EL (cell line): ENCODE measurements at regions not wholly inside any gene's neighbourhood (a gene's known extent, or its start where the extent isn't known, plus 50 kb on each side); places are given as distances from the start of the nearest gene placed in this dataset.

Experiments
- DNase-seq: peaks from one replicate; pipeline ENCODE4 v3.0.0-alpha.2; 2016

DNA sequence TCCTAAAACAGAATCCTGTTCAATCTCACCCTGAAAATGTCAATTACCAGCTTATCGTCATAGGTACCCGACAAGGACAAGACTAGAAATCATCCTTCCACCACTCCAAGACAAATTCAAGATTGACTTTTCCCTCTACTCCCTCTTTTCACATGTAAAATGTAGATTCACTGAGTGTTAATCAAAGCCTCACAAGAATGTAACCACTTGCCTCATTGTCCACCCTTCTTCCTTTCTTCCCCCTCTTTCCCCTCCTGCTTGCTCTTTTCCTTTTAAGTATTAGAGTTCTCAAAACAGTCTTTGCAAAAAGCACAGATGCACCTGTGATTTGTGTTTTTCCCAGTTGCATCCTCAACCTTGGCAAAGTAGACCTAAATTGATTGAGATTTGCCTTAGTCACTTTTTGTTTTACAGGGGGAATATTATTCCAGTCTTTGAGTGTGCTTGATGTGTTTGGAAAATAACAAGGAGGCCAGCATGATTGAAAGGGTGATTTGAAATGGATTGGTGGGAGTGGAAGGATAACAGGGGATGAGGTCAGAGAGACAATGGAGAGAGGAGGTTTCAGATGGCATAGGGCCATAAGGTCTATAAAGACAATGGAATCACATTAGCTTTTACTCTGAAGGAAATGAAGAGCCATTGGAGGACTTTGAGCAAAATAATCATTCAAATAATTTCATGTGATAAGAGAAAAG is 231.3 kb upstream of the TYRP1 start:
- no peak for DNase-seq

DNA sequence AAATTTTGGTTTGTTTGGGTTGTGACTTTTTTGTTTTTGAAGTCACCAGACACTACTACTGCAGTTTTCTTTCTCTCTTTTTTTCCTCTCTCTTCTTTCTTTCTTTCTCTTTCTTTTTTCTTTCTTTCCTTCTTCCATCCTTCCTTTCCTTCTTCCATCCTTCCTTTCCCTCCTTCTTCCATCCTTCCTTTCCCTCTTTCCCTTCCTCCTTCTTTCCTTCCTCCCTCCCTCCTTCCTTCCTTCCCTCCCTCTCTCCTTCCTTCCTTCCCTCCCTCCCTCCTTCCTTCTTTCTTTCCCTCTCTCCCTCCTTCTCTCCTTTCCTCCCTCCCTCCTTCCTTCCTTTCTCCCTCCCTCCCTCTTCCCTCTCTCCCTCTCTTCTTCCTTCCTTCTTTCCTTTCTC is 230.3 kb upstream of the TYRP1 start:
- DNase-seq = no peak

DNA sequence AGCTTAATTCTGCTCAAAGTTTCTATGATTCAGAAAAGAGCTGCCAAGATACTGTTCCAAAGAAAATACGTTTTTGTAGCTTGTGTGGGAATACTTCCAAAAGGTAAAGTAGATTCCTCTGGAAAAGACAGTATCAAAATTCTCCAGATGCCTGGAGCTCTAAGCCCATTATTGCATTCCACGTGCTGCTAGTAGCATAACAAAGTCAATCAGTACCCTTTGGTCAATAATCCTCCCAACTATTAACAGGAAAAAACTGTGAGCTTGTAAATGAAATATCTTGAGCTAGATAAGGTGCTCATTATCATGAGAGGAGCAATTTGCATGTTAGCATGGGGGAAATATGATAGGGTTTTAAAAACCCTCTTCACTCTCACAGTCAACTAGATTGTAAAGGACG is 229.5 kb upstream of the TYRP1 start:
- DNase-seq = no peak

DNA sequence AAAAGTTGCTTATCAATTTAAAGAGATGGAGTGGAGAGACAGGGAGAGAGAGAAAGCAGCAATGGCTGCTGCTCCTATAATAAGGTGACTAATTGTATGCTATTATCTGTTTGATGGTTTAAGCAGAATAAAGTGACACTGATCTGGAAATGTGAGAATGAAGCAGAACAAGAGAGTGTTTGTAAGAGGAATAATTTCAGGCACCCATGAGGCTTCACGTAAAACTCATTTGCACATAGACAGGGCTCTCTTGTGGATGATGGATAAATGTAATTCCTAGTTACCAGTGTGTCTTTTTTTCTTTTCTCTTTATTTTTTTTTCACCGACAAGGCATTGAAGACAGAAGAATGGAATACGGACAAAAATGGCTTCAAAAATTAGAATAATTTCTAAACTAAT is 228.8 kb upstream of the TYRP1 start:
- no peak for DNase-seq

DNA sequence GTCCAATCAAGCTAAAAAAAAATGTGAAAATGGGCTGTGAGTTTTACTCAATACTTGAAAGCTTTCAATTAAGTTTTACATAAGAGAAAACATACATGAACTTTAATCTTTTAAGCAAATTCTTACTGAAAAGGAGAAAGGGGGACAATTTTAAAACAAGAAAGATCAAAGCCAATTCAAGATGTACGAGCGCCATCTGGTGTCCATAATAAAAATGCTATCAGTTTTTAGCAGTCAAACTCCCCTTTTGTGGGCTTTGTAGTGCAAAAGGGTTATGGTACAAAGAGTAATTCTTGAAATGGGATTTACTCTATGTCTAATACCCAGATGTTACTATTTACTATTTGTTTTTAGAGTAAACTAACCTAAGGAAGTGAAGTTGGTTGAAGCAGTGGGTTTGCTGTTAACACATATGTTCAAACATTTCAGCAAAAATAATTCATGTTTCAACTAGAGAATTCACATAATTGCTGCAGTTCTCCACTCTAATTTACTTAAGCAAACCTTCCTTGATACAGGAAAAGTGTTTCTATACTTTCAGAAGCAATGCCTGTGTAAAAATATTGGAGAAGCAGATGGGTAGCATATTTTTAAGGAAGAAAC is 228.2 kb upstream of the TYRP1 start:
- peak; percentile 4 for DNase-seq

- DNase-seq = no peak
These were observed 224.1 kb upstream of the TYRP1 start for GRCh38 chr9:12469084-12469483.

- no peak for DNase-seq
These were observed 198.8 kb upstream of the TYRP1 start for GRCh38 chr9:12494411-12494810.

DNA sequence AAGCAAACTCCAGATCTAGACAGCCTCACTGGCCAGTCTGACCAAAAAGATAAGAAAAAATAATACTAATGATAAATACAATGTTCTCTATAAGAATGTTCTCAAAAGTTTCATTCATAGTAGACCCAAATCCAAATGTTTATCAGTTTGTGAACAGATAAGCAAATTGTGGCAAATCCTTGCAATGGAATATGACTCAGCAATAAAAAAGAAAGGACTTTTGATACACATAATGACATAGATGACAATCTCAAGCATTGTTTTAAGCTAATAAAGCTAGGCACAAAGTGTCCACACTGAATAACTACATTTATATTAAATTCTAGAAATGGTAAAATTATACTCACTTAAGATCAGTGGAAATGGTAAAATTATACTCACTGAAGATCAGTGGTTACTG is 195.4 kb upstream of the TYRP1 start:
- no peak for DNase-seq

DNA sequence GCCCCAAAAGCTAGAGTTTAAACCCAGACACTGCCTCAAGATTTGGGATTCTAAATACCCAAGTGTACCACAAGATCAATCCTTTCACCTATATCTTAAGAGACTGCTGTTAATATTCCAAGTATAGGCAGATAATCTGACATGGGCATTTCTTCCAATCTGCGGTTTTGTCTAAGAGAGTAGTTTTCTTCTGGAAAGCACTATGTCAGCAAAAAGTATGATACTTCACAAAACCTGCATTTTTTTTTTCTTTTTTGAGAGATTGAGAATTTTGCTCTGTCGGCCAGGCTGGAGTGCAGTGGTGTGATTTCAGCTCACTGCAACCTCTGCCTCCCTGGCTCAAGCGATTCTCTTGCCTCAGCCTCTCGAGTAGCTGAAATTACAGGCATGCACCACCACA is 190.7 kb upstream of the TYRP1 start:
- DNase-seq = no peak

DNA sequence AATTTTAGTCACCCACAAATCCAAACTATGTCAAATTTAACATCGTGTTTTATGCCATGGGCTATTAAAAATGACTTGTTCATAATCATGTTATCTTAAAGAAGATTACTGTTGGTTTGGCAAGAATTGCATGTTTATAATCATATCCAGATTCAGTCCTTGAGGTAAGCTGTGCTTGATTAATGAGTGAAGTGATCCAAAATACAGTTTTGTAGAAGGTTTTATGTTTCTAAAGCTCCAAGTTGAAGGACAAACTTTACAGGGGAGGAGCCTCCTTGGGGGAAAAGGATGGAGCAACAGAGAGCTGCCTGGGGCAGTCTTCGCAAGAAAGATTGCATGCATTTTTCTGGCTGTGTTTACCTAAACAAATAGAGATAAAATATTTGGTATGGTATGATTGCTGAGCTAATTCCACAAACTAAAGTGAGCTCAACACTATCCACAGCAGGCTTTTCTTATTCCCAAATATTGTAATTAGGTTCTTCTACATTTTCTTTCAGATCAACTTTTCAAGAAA is 189.5 kb upstream of the TYRP1 start:
- no peak for DNase-seq

GRCh38 chr9:12510551-12510950 is 182.6 kb upstream of the TYRP1 start:
- DNase-seq = no peak

DNA sequence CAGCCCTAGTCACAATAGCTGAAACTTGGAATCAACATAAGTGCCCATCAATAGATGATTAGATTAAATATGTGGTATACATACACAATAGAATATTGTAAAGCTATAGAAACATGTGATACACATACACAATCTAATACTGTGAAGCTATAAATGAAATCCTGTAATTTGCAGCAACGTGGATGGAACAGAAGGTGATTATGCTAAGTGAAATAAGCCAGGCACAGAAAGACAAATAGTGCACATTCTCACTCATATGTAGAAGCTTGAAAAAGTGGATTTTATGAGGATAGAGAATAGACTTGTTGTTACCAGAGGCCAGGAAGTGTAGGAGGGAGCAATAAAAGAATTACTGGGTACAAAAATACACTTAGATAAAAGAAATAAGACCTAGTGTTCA is 181.5 kb upstream of the TYRP1 start:
- DNase-seq = no peak

DNA sequence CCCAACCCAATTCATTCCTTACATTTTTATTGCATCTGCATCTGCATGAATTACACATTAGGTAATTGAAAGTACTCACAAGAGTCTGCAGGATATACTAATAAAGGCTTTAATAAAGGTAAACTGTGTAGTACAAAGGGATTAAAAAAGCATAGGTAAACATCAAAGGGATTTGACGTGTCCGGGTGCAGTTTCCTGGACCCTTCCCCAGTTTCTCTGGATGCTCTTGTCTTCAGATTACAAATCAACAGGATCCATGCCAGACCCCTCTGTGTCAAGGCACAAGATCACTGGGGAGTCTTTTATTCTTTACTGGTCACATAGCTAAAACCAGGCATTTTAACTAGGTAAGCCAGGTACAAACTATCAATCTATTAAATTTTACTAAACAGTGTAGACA is 177.2 kb upstream of the TYRP1 start:
- DNase-seq = no peak

DNA sequence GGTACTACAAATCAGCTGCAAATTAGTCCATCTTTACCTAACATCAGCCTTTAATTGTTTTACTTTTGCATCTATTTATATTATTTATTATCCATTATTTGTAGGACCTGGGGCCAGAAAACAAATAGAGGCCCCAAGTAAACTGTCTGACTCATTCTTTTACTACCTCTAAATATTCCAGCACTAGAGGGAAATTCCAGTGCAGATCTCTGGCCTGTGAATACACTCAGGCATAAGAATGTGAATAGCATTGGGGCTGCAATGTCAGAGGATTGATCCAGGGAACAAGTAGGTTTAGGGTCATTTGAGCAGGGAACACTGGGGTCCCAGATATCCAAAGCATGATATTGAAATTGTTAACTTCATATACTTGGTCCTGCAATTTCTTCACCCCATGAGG is 176.6 kb upstream of the TYRP1 start:
- no peak for DNase-seq

DNA sequence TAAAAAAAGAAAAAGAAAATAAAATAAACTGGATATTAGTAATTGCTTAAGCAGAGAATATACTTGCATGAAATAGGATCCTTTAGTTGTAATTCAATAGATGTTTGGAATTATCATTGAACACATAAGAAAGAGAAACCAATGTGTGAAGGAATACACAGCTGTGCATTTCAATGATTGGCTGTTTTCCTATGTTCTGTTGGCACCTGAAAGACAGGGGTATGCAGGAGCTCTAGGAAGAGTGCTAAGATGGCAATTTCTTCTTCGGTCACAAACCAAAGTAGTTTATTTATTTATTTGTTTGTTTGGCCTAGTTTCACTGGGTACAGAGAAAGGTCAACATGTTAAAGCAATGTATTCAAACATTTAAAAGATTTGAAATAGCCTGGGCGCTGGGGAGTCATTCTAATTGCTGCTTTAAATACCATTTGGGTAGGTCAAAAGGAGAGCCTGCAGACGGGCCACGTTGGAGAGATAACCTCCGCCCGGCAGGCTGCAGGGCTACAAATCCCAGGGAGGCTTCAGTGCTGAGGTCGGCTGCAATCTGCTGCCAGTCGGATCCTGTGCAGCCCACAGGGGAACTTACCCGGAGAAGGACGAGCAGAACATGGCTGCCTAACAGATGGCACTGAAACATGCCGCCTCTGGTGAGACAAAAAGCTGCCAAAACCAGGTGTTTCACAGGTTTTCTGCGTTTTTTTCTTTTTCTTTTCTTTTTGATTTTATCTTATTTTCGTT is 154.2 kb upstream of the TYRP1 start:
- no peak for DNase-seq

GRCh38 chr9:12539580-12539975 is 153.6 kb upstream of the TYRP1 start:
- no peak for DNase-seq

DNA sequence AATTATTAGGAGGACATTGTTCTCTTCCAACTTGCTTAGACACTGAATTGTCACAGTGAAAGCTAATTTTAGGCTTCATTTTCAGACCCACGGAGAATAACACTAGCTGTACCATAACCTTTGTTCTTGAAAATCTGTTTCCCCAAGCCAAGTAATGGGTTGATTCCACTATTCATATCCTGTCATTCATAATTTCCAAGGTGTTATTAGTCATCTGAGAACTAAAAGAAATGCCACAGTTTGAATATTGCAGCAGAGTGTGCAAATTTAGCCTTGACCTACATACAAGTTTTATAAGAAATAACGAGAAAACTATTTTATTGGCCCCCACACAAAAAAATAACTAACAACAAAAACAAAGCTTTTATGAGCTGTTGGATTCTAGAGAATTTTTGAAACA is 148.5 kb upstream of the TYRP1 start:
- no peak for DNase-seq

DNA sequence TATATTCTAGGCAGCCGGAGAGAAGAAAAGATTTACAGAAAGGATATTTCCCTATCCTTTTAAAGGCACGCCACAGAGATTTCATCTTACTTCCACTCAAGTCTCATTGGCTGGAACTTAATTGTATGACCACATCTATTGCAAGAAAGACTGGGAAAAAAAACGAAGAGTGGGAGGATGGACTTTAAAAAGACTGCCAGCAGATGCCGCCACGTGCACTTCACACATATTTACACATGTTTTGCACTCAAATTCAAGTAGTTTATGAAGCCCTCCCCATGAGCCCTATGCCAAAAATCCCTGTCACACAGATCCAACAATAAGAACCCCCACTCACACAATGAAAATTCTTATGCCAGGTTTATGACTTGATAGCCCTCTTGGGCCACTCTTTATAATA is 138.5 kb upstream of the TYRP1 start:
- DNase-seq = peak; percentile 3

DNA sequence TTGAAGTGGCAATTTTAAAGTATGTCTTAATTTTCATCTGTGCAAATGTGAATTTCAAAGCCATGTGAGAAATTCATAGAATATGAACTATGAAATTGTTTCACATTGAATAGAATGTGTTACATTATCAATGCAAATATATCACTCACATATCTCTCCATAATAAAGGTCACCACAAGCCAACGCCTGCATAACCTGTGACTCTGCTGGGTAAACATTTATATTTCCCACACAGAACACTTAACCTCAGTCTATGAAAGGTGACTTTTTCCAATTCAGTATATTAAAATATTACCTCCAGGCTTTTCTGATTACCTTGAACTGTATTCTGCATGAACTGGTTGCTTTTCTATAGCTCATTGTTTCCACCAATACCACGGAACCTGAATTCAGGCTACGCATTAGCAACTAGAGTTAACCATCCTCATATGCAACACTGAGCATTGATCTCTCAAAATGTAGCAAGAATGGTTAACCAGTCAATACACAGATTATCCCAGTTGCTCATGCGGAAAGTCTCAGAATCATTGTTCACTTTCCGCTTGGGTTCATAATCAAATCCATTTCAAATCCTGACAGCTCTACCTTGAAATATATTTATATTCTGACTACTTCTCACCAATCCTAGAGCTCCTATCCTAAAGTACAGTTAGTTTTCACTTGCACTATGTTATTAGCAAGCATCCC is 126.6 kb upstream of the TYRP1 start:
- no peak for DNase-seq

DNA sequence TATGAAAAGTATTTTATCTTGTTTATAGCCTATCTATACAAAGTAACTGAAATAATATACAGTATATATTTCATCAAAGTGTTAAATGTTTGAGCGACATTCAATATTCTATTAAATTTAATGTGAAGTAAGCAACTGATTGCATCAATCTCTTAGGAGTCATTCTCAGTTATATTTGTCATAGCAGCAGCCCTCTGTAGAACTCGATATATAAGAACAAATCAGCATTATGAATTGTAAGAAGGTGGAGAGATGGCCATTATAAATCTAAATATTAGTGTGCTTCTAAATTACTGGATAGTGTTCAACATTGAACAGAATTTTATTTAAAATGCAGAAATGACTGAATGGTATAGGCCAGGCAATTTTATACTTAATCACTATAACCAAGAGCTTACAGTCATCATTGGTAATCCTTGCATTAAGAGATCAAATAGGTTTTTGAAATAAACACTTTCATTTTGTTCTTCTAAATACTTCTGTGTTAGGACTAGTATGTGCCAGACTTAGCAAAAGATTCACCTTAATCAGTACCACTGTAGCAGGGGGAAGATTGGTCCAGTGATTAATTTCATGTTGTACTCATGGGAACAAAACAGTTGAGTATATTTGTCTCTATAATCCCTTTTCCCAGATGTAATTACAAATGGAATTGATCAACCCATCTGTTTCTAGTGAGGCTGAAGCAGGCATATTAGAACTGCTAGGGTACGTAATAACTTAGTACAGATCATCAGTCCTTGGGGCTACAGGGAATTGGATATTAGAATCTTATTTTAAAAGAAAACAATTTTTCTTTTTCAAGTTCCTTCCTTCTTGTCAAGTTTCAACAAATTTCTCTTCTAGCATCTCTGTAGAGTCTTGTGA is 108.3 kb upstream of the TYRP1 start:
- no peak for DNase-seq

GRCh38 chr9:12595400-12595799 is 97.8 kb upstream of the TYRP1 start:
- no peak for DNase-seq

GRCh38 chr9:12604164-12604821 is 88.9 kb upstream of the TYRP1 start:
- DNase-seq = peak; percentile 21
